ENCODE measurements at regions not wholly inside any gene's neighbourhood (a gene's known extent, or its start where the extent isn't known, plus 50 kb on each side); places are given as distances from the start of the nearest gene placed in this dataset.

DNA sequence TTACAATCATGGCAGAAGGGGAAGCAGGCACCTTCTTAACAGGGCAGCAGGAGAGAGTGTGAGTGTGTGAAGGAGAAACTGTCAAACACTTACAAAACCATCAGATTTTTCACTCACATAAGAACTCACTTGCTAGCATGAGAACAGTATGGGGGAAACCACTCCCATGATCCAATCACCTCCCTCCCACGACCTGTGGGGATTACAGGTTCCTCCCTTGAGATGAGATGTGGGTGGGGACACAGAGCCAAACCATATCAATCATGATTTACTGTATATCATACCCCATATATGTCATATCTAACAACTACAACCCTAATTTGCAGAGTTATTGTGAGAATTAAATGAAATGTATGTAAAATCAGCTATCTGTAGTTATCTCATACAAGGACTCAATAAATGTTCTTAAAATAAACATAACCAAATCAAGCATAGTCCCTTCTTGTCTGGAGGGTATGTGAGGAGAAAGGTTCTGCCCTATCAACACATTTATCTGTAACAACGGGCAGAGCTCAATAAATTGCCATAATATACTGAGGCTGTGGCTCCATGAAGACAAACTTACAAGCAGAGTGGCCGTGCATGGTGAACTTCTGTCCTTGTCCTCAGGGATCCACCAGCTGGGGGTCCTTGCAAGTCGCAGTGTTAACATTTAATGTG is 504.7 kb downstream of the SOX2 start:
- ATAC-seq (no peak), DNase-seq (no peak)
- intact Hi-C loops (cut with DNase I) = no loop called here
- H3K4me3 ChIP-seq (ENCODE audit: low read length) = no peak overlapping the region
- H3K9me3 ChIP-seq (ENCODE audit: control insufficient read depth, low read length) = no peaks in the 10 kb centered on the region
- 47% methylated on average over 4 of the region's 4 CpGs for WGBS
- no peaks in the 10 kb centered on the region for H3K27me3 ChIP-seq (ENCODE audit: control insufficient read depth, insufficient read depth)
- no peaks in the 10 kb centered on the region for H3K4me1 ChIP-seq (ENCODE audit: control insufficient read depth, insufficient read depth, low read length)
- no peak overlapping the region for H3K27ac ChIP-seq (ENCODE audit: low read length)

DNA sequence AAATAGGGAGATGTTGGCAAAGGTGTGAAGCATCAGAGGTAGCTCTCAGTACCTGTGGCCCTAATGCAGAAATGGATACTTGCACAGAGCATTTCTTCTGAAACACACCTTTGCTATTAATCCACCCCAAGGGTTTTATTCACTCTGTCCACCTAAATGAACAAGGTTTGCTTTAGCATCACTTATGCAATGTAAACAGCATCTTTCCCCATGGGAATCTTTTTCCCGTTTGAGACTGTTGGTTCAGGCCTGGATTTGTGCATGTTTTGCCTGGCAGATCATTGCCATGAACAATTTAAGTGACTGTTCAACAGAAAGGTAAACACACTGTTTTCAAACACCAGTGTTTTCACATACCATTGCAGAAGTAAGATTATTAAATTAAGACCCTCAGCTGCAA is 508.3 kb downstream of the SOX2 start:
- Histone ChIP-seq H3K4me3 (ENCODE audit: low read length) (no peak overlapping the region), H3K27ac (ENCODE audit: low read length) (no peak overlapping the region), H3K9me3 (ENCODE audit: control insufficient read depth, low read length) (no peaks in the 10 kb centered on the region), H3K4me1 (ENCODE audit: control insufficient read depth, insufficient read depth, low read length) (no peaks in the 10 kb centered on the region), H3K27me3 (ENCODE audit: control insufficient read depth, insufficient read depth) (no peaks in the 10 kb centered on the region)
- WGBS = 30% methylated on average over 1 of the region's 1 CpG
- no peak for ATAC-seq
- intact Hi-C loops (cut with DNase I) = no loop called here
- no peak for DNase-seq

DNA sequence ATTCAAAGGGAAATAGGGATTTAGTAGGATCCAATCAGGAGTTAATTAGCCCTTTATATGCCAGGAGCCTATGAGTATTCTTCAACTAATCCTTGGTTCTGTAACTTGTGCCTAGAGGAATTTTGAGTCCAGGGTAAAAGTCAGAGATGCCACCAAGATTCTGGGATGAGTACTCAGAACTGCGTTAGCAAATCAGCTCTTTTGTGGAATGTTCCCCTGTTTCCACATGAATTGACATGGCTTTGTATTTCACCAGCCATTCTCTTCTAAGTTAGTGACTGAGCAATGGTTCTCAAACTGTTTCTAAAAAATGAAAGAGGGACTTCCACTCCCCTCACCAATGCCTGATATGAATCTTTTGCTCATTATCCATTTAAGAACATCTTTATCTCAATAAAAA is 508.7 kb downstream of the SOX2 start:
- intact Hi-C loops (cut with DNase I) = no loop called here

DNA sequence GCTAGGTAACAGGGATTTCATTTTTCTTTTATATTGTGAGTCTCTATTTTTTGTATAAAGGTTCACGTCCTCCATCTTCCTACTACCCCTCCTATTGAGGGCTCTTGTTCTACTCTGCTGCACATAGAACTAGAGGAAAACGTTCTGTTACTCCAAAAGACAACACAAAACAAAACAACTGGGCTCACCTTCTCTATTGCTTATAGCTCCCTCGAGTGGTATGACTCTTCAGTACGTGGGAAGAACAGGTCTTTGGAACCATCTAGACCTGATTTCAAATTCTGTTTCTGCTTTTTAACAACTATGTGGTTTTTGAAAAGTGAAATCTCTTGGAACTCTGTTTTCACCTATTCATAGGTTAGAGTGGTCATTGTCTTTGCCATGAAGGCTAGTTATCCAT is 515.3 kb downstream of the SOX2 start:
- Histone ChIP-seq H3K27me3 (ENCODE audit: control insufficient read depth, insufficient read depth) (no peaks in the 10 kb centered on the region), H3K27ac (ENCODE audit: low read length) (no peak overlapping the region), H3K4me1 (ENCODE audit: control insufficient read depth, insufficient read depth, low read length) (no peaks in the 10 kb centered on the region), H3K4me3 (ENCODE audit: low read length) (no peak overlapping the region), H3K9me3 (ENCODE audit: control insufficient read depth, low read length) (no peaks in the 10 kb centered on the region)
- intact Hi-C loops (cut with DNase I) = no loop called here
- DNase-seq = no peak
- ATAC-seq = no peak
- 49% methylated on average over 4 of the region's 4 CpGs for WGBS

More for the DNA sequence above, 508.7 kb downstream of the SOX2 start:
- DNase-seq (no peak), ATAC-seq (no peak)
- 86% methylated on average over 1 of the region's 1 CpG for WGBS
- Histone ChIP-seq H3K27me3 (ENCODE audit: control insufficient read depth, insufficient read depth) (no peaks in the 10 kb centered on the region), H3K27ac (ENCODE audit: low read length) (no peak overlapping the region), H3K4me3 (ENCODE audit: low read length) (no peak overlapping the region), H3K9me3 (ENCODE audit: control insufficient read depth, low read length) (no peaks in the 10 kb centered on the region), H3K4me1 (ENCODE audit: control insufficient read depth, insufficient read depth, low read length) (no peaks in the 10 kb centered on the region)

DNA sequence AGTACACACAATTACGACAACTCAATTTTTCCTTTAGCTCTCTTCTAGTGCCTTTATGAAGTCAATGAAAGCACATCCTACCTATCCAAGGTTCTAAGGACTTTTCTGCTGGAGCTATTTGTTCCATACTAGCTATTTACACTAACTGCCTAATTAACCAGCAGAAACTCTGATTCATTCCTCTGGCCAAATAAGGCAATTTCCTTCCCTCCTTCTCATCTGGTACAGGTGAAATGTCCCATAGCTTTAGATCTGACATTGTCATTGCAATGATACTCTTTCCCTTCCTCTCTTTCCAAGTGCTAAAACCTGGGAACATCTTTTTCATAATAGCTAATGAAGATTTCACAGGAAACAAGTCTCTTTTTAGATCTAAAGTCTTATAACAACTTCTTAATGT is 521.7 kb downstream of the SOX2 start:
- Histone ChIP-seq H3K27ac (ENCODE audit: low read length) (no peak overlapping the region), H3K4me1 (ENCODE audit: control insufficient read depth, insufficient read depth, low read length) (no peaks in the 10 kb centered on the region), H3K9me3 (ENCODE audit: control insufficient read depth, low read length) (no peaks in the 10 kb centered on the region), H3K4me3 (ENCODE audit: low read length) (no peak overlapping the region), H3K27me3 (ENCODE audit: control insufficient read depth, insufficient read depth) (no peaks in the 10 kb centered on the region)
- DNase-seq = no peak
- intact Hi-C loops (cut with DNase I) = no loop called here
- WGBS = 96% methylated on average over 1 of the region's 1 CpG
- no peak for ATAC-seq

DNA sequence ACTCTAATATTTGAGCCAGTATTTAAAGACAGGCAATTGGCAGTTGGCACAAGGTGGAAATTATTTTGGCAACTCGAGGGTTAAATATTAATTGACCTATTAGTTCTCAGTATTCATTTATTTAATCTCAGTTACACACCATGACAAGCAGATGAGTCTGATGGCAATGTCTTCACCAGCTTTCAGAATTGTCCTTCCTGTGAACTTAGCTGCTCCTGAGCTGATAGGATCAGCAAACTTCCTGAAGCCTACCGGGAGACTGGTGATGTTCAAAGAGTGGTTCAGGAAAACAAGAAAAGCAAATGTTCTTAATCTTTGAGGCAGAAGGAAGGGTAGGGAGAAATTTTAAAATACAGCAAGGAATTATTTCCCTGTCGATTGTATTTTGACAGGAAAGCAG is 522.2 kb downstream of the SOX2 start:
- intact Hi-C loops (cut with DNase I) = no loop called here
- ATAC-seq = no peak
- Histone ChIP-seq H3K4me3 (ENCODE audit: low read length) (no peak overlapping the region), H3K27ac (ENCODE audit: low read length) (no peak overlapping the region), H3K4me1 (ENCODE audit: control insufficient read depth, insufficient read depth, low read length) (no peaks in the 10 kb centered on the region), H3K9me3 (ENCODE audit: control insufficient read depth, low read length) (no peaks in the 10 kb centered on the region), H3K27me3 (ENCODE audit: control insufficient read depth, insufficient read depth) (no peaks in the 10 kb centered on the region)
- 45% methylated on average over 3 of the region's 3 CpGs for WGBS
- no peak for DNase-seq

DNA sequence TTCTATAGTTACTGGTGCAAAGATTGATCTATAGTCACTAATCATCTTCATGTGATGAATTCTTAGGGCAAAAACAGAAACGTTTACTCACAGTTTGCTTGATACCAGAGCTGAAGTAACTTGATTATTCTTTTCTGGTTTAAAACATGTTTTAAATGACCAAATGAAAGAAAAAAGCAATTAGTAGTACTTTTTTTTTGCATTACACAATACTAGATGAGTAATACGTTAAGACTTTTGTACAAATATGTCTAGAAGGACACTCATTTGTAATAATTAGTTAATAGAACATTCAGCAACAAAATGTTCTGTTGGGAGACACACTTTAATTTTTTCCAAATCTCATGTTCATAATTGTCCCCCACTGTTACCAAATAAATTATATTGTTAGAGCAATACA is 523.2 kb downstream of the SOX2 start:
- DNase-seq = no peak
- 50% methylated on average over 2 of the region's 2 CpGs for WGBS
- Histone ChIP-seq H3K4me1 (ENCODE audit: control insufficient read depth, insufficient read depth, low read length) (no peaks in the 10 kb centered on the region), H3K4me3 (ENCODE audit: low read length) (no peak overlapping the region), H3K27me3 (ENCODE audit: control insufficient read depth, insufficient read depth) (no peaks in the 10 kb centered on the region), H3K9me3 (ENCODE audit: control insufficient read depth, low read length) (no peaks in the 10 kb centered on the region), H3K27ac (ENCODE audit: low read length) (no peak overlapping the region)
- intact Hi-C loops (cut with DNase I) = no loop called here
- ATAC-seq = no peak

DNA sequence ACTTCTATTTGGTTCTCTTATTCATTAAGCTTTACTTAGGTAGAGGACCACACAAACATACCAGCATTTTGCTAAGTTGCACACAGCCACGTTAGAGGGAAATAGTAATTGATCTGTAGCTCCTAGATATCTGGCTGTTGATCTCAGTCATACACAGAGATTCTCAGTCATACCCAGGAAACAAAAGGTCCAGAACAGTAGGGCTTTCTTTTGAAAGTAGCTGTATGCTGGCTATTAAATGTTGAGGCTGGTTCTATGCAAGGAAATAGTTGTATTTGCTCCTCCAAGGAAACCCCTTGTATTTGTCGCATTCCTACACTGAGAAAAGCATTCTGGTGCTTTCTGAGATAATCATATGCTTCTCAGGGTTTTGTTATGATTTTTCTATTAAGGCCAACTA is 523.8 kb downstream of the SOX2 start:
- no peak overlapping the region for H3K4me3 ChIP-seq (ENCODE audit: low read length)
- no peak overlapping the region for H3K27ac ChIP-seq (ENCODE audit: low read length)
- H3K27me3 ChIP-seq (ENCODE audit: control insufficient read depth, insufficient read depth) = no peaks in the 10 kb centered on the region
- H3K4me1 ChIP-seq (ENCODE audit: control insufficient read depth, insufficient read depth, low read length) = no peaks in the 10 kb centered on the region
- intact Hi-C loops (cut with DNase I) = no loop called here
- WGBS = 53% methylated on average over 2 of the region's 2 CpGs
- ATAC-seq (no peak), DNase-seq (no peak)
- no peaks in the 10 kb centered on the region for H3K9me3 ChIP-seq (ENCODE audit: control insufficient read depth, low read length)

DNA sequence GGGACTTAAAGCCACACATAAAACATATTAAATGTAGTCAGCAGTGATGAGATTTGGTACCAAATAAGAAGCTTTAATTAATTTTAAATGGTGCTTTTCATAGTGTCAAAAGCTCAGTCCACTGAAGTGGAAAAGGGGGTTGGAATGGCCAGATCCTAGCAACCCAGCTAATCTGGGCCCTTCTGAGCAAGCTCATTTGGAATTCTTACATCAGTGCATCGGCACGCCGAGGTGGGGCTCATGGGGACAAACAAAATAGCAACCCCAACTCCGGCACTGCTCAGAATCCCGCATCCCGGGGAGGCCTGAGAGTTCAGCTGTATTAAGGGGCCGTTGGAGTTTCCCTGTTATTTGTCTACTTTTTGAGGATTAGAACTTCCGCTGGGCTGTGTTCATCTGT is 526.4 kb downstream of the SOX2 start:
- 45% methylated on average over 8 of the region's 8 CpGs for WGBS
- ATAC-seq = no peak
- peak; percentile 20 to 59 (median 51) for DNase-seq

DNA sequence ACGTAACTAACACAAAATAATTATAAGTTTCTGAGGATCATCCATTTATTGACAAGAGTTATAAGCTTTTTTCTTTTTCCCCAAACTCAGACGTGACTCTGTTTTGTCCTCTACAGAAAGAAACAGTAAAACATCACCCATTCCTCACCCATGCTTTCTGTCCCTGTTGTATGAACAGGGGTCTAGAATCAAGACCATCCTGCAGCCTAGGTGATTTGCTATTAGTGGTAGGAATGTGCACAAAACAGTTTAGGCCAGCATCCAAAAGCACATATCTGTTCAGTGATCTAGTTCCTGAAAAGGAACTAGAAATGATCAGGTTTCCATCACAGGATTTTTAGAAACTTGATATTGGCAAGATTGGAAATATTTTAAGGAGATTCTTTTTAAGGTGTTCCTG is 527.6 kb downstream of the SOX2 start:
- intact Hi-C loops (cut with DNase I) = no loop called here
- ATAC-seq = no peak
- no peak overlapping the region for H3K4me3 ChIP-seq (ENCODE audit: low read length)
- H3K27ac ChIP-seq (ENCODE audit: low read length) = no peak overlapping the region
- no peak for DNase-seq
- WGBS = 85% methylated on average over 2 of the region's 2 CpGs
- no peaks in the 10 kb centered on the region for H3K9me3 ChIP-seq (ENCODE audit: control insufficient read depth, low read length)
- no peaks in the 10 kb centered on the region for H3K4me1 ChIP-seq (ENCODE audit: control insufficient read depth, insufficient read depth, low read length)
- no peaks in the 10 kb centered on the region for H3K27me3 ChIP-seq (ENCODE audit: control insufficient read depth, insufficient read depth)

More for the DNA sequence above, 526.4 kb downstream of the SOX2 start:
- Histone ChIP-seq H3K4me3 (ENCODE audit: low read length) (no peak overlapping the region), H3K4me1 (ENCODE audit: control insufficient read depth, insufficient read depth, low read length) (no peaks in the 10 kb centered on the region), H3K27ac (ENCODE audit: low read length) (no peak overlapping the region), H3K27me3 (ENCODE audit: control insufficient read depth, insufficient read depth) (no peaks in the 10 kb centered on the region), H3K9me3 (ENCODE audit: control insufficient read depth, low read length) (no peaks in the 10 kb centered on the region)
- intact Hi-C loops (cut with DNase I) = no loop called here

DNA sequence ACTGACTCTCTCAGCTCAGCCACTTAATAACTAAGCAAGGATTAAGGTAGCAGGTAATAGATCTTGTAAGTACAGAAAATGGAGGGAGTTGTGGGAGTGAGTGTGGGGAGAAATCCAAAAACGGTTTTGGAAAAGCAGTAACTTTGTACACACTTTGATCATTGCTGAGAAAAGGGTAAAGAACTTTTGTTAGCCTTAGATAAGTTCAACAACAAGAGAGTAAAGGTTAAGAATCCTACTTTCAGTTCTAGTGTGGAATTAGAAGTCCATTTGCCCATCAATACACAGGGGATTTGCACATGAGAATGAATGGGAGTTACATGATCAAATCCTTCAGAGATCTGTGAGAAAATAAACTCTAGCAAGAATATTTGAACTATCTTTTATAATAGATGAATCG is 528.7 kb downstream of the SOX2 start:
- Histone ChIP-seq H3K4me3 (ENCODE audit: low read length) (no peak overlapping the region), H3K27ac (ENCODE audit: low read length) (no peak overlapping the region), H3K4me1 (ENCODE audit: control insufficient read depth, insufficient read depth, low read length) (no peaks in the 10 kb centered on the region), H3K9me3 (ENCODE audit: control insufficient read depth, low read length) (no peaks in the 10 kb centered on the region), H3K27me3 (ENCODE audit: control insufficient read depth, insufficient read depth) (no peaks in the 10 kb centered on the region)
- WGBS = 48% methylated on average over 2 of the region's 2 CpGs
- DNase-seq = no peak
- no peak for ATAC-seq
- intact Hi-C loops (cut with DNase I) = loop anchor here in 1 of 4 donors (10.0 kb wide), 1 partner anchor 526 kb away; the partner anchor contains the start of gene SOX2

DNA sequence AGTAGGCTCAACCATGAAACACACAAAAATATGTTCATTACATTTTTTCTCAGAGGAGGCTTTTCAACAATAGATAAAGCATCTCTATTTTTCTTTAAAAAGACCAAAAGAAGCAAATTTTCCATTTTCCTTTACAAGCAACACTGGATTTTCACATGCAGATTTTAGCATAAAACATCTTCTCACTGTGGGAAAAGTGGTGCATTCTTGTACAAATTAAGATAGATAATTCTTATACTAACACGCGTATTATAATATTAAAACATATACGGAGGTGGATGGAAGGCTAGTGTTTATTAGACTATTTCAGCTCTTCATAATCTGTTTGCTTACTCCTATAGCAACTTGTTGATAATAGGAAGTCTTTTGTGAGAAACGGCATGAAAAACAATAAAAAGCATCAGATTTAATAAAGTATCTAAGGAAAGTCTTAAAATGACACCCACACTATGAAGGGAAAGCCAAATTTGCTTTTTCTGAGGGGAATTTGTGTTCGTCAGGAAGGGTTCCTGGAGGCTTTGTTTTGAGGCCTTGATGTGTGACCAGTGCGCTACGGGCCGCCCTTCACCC is 529.6 kb downstream of the SOX2 start:
- WGBS = 60% methylated on average over 8 of the region's 8 CpGs
- Histone ChIP-seq H3K27ac (ENCODE audit: low read length) (peak overlapping the region; percentile 55), H3K4me3 (ENCODE audit: low read length) (no peak overlapping the region), H3K4me1 (ENCODE audit: control insufficient read depth, insufficient read depth, low read length) (no peaks in the 10 kb centered on the region), H3K9me3 (ENCODE audit: control insufficient read depth, low read length) (no peaks in the 10 kb centered on the region), H3K27me3 (ENCODE audit: control insufficient read depth, insufficient read depth) (no peaks in the 10 kb centered on the region)
- DNase-seq (no peak), ATAC-seq (no peak)
- intact Hi-C loops (cut with DNase I) = loop anchor here in 1 of 4 donors (10.0 kb wide), 1 partner anchor 526 kb away; the partner anchor contains the start of gene SOX2
